H9 (cell line): ENCODE measurements at regions not wholly inside any gene's neighbourhood (a gene's known extent, or its start where the extent isn't known, plus 50 kb on each side); places are given as distances from the start of the nearest gene placed in this dataset.

Source experiments
- DNase-seq: peaks from one replicate; pipeline ENCODE4 v3.0.0-alpha.2; 2017
- H2AFZ ChIP-seq: one replicate; pipeline ENCODE4 v1.6.1; 2013; ENCODE audit warnings: mild to moderate bottlenecking, low read length, control low read depth, moderate library complexity
- H2AK5ac ChIP-seq: 2 replicates; pipeline ENCODE4 v1.6.1; 2013; ENCODE audit warnings: low read length, control low read depth, mixed read lengths; ENCODE audit not compliant: insufficient read length
- H2BK120ac ChIP-seq: one replicate; pipeline ENCODE4 v1.6.1; 2013; ENCODE audit warnings: low read depth, mild to moderate bottlenecking, low read length, control low read depth, inconsistent platforms; ENCODE audit not compliant: poor library complexity, severe bottlenecking
- H2BK12ac ChIP-seq: 2 replicates; pipeline ENCODE4 v1.6.1; 2013; ENCODE audit warnings: low read length, control low read depth, mixed read lengths, low read depth; ENCODE audit not compliant: insufficient read length
- H2BK15ac ChIP-seq: 2 replicates; pipeline ENCODE4 v1.6.1; 2013; ENCODE audit warnings: low read depth, low read length, control low read depth
- H2BK20ac ChIP-seq: one replicate; pipeline ENCODE4 v1.6.1; 2013; ENCODE audit warnings: low read depth, mild to moderate bottlenecking, low read length, control low read depth, inconsistent platforms; ENCODE audit not compliant: poor library complexity, severe bottlenecking
- H2BK5ac ChIP-seq: 2 replicates; pipeline ENCODE4 v1.6.1; 2013; ENCODE audit warnings: low read length, control low read depth, mixed read lengths; ENCODE audit not compliant: insufficient read length
- H3K14ac ChIP-seq: 2 replicates; pipeline ENCODE4 v1.6.1; 2013; ENCODE audit warnings: low read length, control low read depth; ENCODE audit not compliant: insufficient read depth
- H3K18ac ChIP-seq: 2 replicates; pipeline ENCODE4 v1.6.1; 2013; ENCODE audit warnings: low read depth, mild to moderate bottlenecking, mixed read lengths, low read length, control low read depth; ENCODE audit not compliant: insufficient read length
- H3K23ac ChIP-seq: 2 replicates; pipeline ENCODE4 v1.6.1; 2013; ENCODE audit warnings: low read length, control low read depth, mixed read lengths, low read depth; ENCODE audit not compliant: insufficient read length
- H3K23me2 ChIP-seq: 2 replicates; pipeline ENCODE4 v1.6.1; 2013; ENCODE audit warnings: low read depth, mild to moderate bottlenecking, mixed read lengths, low read length, control low read depth; ENCODE audit not compliant: insufficient read length, poor library complexity, severe bottlenecking
- H3K27ac ChIP-seq: 2 replicates; pipeline ENCODE4 v1.5.1; 2013; ENCODE audit warnings: low read length, control low read depth, mixed read lengths, low read depth; ENCODE audit not compliant: insufficient read length
- H3K27me3 ChIP-seq: 2 replicates; pipeline ENCODE4 v1.6.1; 2013; ENCODE audit warnings: low read length, control low read depth, inconsistent platforms; ENCODE audit not compliant: insufficient read depth
- H3K4ac ChIP-seq: 2 replicates; pipeline ENCODE4 v1.6.1; 2013; ENCODE audit warnings: low read depth, mild to moderate bottlenecking, control low read depth, inconsistent platforms, low read length, moderate library complexity
- H3K4me1 ChIP-seq: 2 replicates; pipeline ENCODE4 v1.6.1; 2013; ENCODE audit warnings: low read length, control low read depth, inconsistent platforms; ENCODE audit not compliant: insufficient read depth
- H3K4me2 ChIP-seq: 2 replicates; pipeline ENCODE4 v1.6.1; 2013; ENCODE audit warnings: low read length, control low read depth, mixed read lengths; ENCODE audit not compliant: insufficient read length, insufficient read depth
- H3K56ac ChIP-seq: 2 replicates; pipeline ENCODE4 v1.6.1; 2013; ENCODE audit warnings: low read depth, mild to moderate bottlenecking, mixed read lengths, low read length, control low read depth; ENCODE audit not compliant: insufficient read length
- H3K79me1 ChIP-seq: 2 replicates; pipeline ENCODE4 v1.6.1; 2013; ENCODE audit warnings: low read depth, mild to moderate bottlenecking, moderate library complexity, low read length, control low read depth, inconsistent platforms; ENCODE audit not compliant: insufficient read depth, poor library complexity, severe bottlenecking
- H3K79me2 ChIP-seq: 2 replicates; pipeline ENCODE4 v1.6.1; 2013; ENCODE audit warnings: low read length, control low read depth, inconsistent platforms; ENCODE audit not compliant: insufficient read depth
- H3K9ac ChIP-seq: 2 replicates; pipeline ENCODE4 v1.6.1; 2013; ENCODE audit warnings: low read length, control low read depth, mixed read lengths; ENCODE audit not compliant: insufficient read length; ENCODE audit errors: extremely low read depth
- H3K9me3 ChIP-seq: one replicate; pipeline ENCODE4 v1.6.1; 2013; ENCODE audit warnings: low read depth, low read length, inconsistent platforms; ENCODE audit not compliant: control insufficient read depth
- H3T11ph ChIP-seq: one replicate; pipeline ENCODE4 v1.6.1; 2013; ENCODE audit warnings: mild to moderate bottlenecking, low read length, control low read depth, inconsistent platforms
- H4K20me1 ChIP-seq: one replicate; pipeline ENCODE4 v1.6.1; 2013; ENCODE audit not compliant: control insufficient read depth, insufficient read length, insufficient read depth
- H4K5ac ChIP-seq: 2 replicates; pipeline ENCODE4 v1.6.1; 2013; ENCODE audit warnings: low read depth, mild to moderate bottlenecking, mixed read lengths, low read length, control low read depth; ENCODE audit not compliant: insufficient read length
- H4K8ac ChIP-seq: replicated peaks from 2 replicates; pipeline ENCODE4 v1.6.1; 2013; ENCODE audit warnings: low read length, control low read depth, mixed read lengths, low read depth; ENCODE audit not compliant: insufficient read length
- H4K91ac ChIP-seq: 2 replicates; pipeline ENCODE4 v1.6.1; 2013; ENCODE audit warnings: low read depth, mild to moderate bottlenecking, moderate library complexity, mixed read lengths, low read length, control low read depth; ENCODE audit not compliant: insufficient read length
- H3K27ac Mint-ChIP-seq, 3 experiments: 2 replicates in 2 of 3; 3 replicates in 1 of 3; pipeline ENCODE4 v1.8.0; 2020 to 2021; ENCODE audit warnings: mixed read lengths in 3 of 3, mild to moderate bottlenecking in 1 of 3, moderate library complexity in 1 of 3
- H3K27me3 Mint-ChIP-seq: 2 replicates; pipeline ENCODE4 v1.8.0; 2021; ENCODE audit warnings: low read depth, mild to moderate bottlenecking, moderate library complexity, mixed read lengths
- H3K36me3 Mint-ChIP-seq, 3 experiments: 2 replicates in 2 of 3; 3 replicates in 1 of 3; pipeline ENCODE4 v1.8.0; 2020 to 2021; ENCODE audit warnings: low read depth in 3 of 3, mixed read lengths in 3 of 3; ENCODE audit not compliant: insufficient read depth in 1 of 3
- H3K4me1 Mint-ChIP-seq, 2 experiments: 2 replicates each; pipeline ENCODE4 v1.8.0; 2020; ENCODE audit warnings: mixed read lengths in 2 of 2
- H3K4me3 Mint-ChIP-seq, 2 experiments: 2 replicates in 1 of 2; 3 replicates in 1 of 2; pipeline ENCODE4 v1.8.0; 2020 to 2021; ENCODE audit warnings: mild to moderate bottlenecking in 2 of 2, mixed read lengths in 2 of 2, moderate library complexity in 1 of 2
- H3K9me3 Mint-ChIP-seq, 2 experiments: 2 replicates in 1 of 2; 3 replicates in 1 of 2; pipeline ENCODE4 v1.8.0; 2020; ENCODE audit warnings: mild to moderate bottlenecking in 2 of 2, mixed read lengths in 2 of 2, moderate library complexity in 1 of 2
- CTCF ChIP-seq: fragments of 200-600 bp; sonication (generic); conservative IDR thresholded peaks from 3 replicates; pipeline ENCODE4 v1.8.0; 2021; ENCODE audit warnings: antibody characterized with exemption, mild to moderate bottlenecking

- Histone ChIP-seq H2BK12ac (no peak overlapping the region), H3K23me2 (no peaks in the 10 kb centered on the region), H3K18ac (no peak overlapping the region), H2AFZ (no peak overlapping the region), H3K4ac (no peak overlapping the region), H4K8ac (no peak overlapping the region), H4K5ac (no peak overlapping the region), H2BK120ac (no peak overlapping the region), H3K4me1 (no peaks in the 10 kb centered on the region), H3K79me2 (no peaks in the 10 kb centered on the region), H3K56ac (no peak overlapping the region), H4K91ac (no peak overlapping the region), H3K79me1 (no peaks in the 10 kb centered on the region), H3K4me2 (no peak overlapping the region), H2BK15ac (no peak overlapping the region), H2AK5ac (no peak overlapping the region), H3K27me3 (no peaks in the 10 kb centered on the region), H3K9me3 (no peaks in the 10 kb centered on the region), H3K27ac (no peak overlapping the region), H4K20me1 (no peaks in the 10 kb centered on the region), H3T11ph (no peak overlapping the region), H3K14ac (no peak overlapping the region), H3K9ac (no peak overlapping the region), H2BK5ac (no peak overlapping the region), H2BK20ac (no peak overlapping the region), H3K23ac (no peak overlapping the region)
- Mint-ChIP-seq H3K4me1 (peaks cover 4 to 6% of the 10 kb centered on the region in 2 experiments), H3K9me3 (no peaks in the 10 kb centered on the region), H3K27me3 (no peaks in the 10 kb centered on the region), H3K27ac (no peak overlapping the region), H3K4me3 (no peak overlapping the region), H3K36me3 (no peaks in the 10 kb centered on the region)
- no peak for TF ChIP-seq CTCF
- DNase-seq, result no peak
These were observed 255.5 kb upstream of the FN1 start for GRCh38 chr2:215691346-215691745.
